HG02885 (cell line): ENCODE measurements at regions not wholly inside any gene's neighbourhood (a gene's known extent, or its start where the extent isn't known, plus 50 kb on each side); places are given as distances from the start of the nearest gene placed in this dataset.

Source experiments
- ATAC-seq: cut with Tn5 transposase; IDR thresholded peaks from one replicate; pipeline ENCODE4 v1.9.1; 2021; ENCODE audit warnings: mild to moderate bottlenecking; ENCODE audit not compliant: unreplicated experiment, poor library complexity

DNA sequence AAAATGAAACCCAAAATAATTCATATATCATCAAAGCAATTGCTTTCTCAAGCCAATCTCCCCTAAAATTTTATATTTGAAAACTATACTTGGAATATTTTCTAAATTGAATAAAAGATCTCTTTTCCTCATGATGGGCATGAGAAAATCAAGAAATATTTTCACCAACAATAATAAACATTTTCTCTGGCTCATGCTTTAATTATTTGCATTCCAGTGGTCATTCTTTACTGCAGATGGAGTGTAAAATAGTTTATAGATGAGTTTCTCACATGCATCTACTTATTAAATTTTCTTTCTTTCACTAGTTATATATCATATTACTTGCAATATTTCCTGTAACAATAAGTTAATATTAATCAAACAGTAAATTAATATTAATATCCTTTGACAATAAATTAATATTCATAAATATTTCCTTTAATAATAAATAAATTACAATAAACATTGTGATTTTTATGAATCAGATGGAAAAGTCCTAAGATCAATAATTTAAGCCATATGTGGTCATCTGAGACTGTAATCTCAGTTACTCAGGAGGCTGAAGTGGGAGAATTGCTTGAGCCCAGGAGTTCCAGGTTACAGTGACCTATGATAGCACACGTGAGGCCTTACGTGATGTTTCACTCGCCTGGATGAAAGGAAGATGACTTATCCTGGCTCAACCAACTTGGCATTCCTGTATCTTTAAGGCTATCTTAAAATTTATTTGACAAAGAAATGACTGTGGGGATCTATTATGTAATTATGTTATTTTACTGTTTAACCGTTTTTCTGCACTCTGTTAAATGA, 958.8 kb downstream of the ZPLD1 start:
- ATAC-seq = no peak

DNA sequence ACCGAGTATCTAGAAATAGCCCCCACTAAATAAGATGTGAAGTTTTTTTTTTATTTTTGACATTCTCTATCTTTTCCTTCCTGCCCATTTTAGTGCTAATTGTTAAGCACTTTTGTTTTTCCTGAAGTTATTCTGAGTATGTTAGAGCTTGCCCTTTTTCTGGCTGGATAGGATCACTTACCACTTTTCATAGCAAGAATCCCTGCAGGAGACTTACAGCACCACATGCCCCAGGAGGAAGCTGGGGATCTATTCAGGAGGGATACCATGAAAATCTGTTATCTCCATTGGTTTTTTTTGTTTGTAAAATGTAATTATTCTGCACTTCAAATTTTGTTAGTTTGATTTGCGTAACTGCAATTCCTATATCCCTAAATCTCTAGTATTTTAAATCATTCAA, 968.4 kb downstream of the ZPLD1 start:
- no peak for ATAC-seq

DNA sequence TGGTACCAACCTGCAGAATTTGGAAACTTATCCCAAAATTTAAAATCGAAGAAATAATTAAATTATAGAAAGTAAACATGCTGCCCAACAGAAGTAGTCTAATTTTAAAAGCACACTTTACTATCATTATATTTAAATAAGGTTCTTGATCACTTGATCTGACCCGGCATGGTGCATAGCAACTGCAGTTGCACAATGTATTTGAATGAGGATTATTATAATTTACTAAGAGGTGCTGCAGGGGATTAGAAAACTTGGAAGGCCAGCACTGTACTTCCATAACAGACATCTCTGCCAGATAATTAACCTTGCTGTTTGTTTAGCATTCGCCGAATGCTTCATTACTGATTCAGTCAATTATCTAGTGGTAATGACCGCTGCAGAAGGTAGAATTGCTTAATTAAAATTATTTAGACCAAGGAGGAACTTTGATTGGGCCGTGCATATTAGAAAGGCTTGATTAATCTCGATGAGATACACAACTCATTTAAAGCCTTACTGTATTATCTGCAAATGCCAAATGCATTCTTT, 971.6 kb downstream of the ZPLD1 start:
- no peak for ATAC-seq

DNA sequence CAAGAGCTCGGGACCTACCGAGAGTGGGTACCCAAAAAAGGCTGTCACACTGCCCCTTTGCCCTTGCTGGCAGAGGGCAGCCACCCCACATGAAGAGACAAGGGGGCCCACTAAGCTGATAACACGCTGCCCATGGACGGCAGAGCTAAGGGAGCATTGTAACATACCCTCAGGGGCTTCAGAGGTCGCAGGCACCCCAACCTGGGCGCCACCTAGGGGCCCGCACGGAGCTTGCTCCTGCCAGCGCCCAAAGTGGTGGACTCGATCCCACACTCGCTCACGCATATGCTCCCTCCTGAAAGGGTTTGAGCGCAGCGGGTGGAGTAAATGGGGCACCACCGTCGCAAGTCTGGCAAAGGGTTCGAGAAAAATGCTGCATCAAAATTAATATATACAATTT, 975.4 kb downstream of the ZPLD1 start:
- ATAC-seq = peak; percentile 62

DNA sequence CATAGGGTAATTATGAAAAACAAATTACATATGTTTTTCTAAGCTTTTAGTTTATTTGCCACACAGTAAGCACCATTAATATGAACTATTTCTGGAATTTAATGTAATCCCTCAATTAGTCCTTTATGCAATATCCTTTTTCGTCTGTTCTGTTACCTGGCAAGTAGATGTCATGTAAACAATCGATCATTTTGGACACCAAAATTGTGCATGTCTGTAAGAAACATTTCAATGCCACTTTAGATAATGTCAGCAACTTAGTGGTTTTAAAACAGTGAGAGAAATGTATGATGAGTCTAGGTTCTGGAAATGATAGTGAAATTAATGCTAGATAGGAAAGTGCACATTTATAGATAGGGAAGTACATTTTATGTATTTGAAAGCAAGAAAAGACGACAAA, 986.6 kb downstream of the ZPLD1 start:
- no peak for ATAC-seq

DNA sequence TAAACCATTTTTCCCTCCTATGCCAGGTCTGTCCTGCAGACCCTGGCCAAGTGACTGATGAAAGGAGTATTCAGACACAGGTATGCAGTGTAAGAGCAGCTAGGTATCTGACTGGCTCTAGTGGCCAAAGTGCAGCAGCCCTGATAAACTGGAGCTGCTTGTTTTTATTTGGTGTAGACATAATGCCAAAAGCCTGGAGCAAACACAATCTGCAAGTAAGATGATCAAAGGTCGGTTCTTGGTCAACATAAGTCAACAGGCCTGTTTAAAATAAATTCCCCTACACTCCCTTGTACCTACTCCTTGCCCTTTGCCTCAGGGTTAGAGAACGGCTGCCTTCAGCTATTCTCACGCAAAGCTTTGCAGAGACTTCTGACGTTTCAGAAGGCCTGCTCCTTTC, 1003.1 kb downstream of the ZPLD1 start:
- ATAC-seq = no peak

DNA sequence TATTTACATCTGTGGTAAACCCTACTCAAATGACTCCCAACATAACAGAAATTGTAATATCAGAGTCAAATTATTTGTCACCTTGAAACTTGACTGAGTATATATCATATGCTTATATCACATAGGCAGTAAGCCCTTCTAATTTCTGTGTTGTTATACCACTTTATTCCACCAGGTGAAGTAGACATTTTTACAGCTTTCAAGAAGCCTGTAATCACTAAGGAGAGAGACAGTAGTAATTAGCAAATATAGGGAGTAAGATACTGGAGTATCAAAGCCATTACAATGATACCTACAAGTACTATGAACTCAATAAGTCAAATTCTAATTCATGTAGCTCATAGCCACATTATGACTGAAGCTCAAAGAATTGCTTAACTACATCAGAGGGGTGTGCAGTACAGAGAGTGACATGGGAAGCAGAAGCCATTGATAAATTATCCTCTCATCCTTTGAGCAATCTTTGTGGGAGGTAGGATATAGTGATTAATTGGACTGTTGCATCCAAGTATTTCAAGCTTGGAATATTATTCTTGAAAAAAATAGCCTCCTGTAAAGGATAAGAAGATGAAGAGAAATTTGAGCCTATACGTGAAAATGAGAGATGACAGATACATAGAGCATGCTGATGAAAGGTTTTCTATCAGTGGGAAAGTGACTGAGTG, 1005.9 kb downstream of the ZPLD1 start:
- ATAC-seq = peak; percentile 91

DNA sequence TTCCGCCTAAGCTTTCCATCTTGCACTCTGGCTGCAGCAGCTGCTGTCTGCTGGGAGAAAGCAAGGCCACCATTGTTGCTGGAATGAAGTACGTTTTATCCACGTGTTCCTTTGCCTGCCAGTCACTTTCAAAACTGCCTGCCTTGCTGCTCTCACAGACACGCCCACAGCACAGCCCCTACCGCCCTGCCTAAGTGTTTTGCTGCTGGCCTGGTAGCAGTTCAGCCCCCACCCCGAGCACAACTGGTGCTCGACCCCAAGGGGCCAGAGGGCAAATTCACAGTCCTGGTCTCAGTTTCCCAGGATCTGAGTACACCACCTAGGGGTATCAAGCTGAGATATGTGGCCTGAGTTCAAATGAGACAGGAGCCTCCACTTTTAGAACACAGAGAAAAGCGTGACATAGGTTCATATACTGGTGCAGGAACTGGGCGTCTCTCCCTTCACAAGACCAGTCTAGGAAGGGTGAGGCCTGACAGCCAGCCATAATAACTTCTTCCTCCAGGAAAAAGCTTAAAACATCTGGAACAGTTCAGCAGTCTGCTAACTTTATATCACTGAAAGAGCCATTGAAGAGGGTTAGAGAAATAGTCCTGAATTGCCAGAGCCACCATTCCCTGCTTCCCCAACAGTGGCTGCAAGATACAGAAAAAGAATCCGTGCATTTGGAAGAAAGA, 1012.3 kb downstream of the ZPLD1 start:
- ATAC-seq = no peak

DNA sequence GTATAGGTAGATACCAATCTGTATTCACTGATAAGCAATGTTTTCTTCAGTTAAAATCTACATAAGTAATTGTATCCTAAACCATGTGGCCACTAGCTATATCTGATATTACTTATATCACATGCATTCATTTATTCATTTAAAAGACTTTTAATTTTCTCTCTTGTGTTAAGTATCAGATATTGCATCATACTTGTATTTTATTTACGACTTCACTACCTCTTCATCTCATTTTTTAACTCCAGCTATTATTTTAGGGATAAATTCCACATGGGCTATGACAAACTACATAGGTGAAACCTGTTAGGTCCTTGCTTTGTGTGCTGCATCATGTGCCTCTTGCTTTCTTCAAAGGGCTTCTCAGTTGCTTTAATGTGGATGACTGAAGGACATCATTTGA, 1018.3 kb downstream of the ZPLD1 start:
- no peak for ATAC-seq

DNA sequence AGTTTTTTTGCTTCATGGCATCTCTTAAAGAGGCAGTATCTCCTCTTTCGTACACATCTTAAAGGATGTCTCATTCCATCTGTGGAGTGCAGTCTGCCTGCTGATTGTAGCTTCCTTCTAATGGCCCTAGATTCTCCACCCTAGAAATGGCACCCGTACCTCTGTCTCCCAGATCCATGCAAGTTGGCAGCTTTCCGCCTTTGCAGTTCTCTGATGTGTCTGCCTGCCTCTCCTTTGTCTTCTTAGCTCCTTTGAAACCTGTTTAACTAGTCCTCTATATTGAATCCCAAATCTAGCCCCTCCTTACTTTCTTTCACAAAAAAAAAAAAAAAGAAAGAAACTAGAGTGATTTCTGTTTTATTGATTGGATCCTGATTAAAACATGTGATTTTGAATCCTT, 1025.0 kb downstream of the ZPLD1 start:
- no peak for ATAC-seq

DNA sequence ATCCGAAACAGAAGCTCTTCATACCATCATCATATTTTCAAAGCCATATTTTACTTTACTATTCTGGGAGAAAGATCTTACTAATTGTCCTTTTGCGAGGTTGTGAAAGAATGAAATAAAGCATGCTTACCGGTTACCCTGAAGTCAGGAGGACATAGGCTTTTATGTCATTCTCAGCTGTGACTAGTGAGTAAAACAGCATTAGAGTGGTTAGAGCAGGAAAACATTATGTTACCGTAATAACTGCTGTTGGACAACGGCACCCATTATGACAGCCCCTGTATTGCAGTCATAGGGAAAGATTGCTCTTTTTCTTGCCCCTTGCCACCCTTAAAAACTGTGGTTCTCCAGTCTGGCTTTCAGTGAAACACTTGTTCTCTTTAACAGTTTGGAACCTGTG, 1035.7 kb downstream of the ZPLD1 start:
- no peak for ATAC-seq

DNA sequence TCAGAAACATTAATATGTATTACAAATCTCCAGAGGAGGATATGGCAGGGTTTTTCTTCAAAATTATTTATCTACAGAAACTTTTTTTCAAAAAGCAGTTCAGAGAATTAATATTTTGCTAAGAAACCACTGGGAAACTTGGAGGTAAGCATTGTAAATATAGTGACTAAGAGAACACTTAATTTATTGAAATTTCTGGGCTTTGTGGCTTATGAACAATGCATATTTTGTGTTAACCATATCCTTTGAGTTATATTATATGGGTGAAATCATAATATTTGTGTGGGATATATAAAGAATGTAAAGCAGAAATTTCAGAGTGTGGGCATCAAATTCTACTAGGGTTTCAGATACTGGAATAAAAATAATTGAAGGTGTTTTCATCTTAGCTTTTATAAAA, 1059.2 kb downstream of the ZPLD1 start:
- ATAC-seq = no peak

DNA sequence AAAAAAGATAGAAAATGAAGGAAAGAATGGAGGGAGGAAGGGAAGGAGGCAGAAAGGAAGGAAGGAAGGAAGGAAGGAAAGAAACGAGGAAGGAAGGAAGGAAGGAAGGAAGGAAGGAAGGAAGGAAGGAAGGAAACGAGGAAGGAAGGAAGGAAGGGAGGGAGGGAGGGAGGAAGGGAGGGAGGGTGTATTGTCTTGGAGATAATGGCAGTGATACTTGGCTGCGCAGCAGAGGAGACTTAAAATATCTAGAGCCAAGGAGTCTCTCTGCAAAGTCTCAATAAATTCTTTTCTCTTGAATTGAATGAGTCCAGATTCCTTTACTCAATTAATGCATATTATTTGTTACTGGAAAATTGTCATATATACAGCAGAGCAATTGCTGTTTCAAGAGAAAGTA, 1059.7 kb downstream of the ZPLD1 start:
- no peak for ATAC-seq

DNA sequence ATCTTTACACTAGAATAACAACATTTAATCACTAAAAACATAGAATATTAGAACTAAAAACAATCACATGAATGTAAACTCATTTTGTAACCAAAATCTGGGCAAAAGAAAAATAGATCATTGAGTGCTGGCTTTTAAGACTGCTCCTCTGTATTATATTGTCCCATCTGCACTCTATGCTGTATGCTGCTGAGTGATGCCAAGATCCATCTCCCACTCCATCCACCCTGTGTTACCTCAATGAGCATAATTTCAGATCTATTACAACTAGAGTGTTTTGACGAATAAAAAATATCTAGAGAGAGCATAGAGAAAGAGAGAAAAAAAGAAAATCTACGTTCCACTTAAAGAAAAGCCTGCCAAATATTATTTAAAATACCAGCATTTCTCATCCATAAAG, 1060.4 kb downstream of the ZPLD1 start:
- no peak for ATAC-seq

DNA sequence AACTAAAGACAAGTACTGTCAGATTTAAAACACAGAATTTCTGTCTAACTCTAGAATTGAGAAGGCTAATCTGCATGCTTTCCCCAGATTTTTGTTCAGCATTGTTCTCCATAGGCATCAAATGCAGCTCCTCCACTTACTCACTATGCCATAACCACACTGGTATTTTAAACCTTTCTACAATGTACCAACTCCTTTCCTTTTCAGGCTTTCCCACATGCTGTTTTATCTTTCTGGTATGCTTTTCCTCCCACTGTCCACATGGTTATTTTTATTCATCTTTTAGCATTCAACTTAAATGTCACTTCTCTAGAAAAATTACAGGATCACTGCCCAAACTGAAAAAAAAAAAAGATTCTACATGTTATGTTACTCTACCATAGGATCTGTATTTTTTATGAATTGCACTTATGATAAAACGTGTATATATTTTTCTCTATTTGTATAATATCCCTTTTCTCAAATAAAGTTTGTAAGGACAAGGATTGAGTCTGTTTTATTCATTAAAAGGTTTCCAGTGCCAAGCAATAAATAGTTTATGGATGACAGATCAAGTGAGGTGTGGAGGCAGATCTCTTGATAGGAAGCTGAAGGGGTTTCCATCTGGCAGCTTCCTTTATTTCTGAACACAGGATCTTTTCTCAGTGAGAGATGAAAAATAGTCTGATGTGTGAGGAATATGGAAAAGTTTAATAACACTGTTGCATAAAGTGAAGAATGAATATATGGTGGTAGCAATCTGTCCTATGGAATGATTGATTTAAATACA, 1064.5 kb downstream of the ZPLD1 start:
- no peak for ATAC-seq

DNA sequence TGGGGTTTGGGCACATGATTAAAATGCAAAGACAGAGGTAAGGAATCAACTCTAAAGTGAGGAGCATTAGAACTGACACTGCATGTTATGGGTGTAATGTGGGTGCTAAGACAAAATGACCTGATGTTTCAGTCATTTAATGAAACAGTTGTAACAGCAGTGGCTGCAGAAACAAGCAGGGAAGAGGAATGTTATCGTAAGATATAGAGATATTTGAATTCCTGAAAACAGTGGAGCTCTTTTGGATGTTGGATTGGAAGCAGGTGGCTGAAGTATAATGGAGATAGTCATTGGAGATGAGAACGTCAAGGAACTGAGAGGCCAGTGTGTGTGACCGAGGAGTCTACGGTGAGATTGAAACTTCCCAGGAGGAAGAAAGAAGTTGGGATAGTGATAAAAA, 1065.2 kb downstream of the ZPLD1 start:
- ATAC-seq = no peak

DNA sequence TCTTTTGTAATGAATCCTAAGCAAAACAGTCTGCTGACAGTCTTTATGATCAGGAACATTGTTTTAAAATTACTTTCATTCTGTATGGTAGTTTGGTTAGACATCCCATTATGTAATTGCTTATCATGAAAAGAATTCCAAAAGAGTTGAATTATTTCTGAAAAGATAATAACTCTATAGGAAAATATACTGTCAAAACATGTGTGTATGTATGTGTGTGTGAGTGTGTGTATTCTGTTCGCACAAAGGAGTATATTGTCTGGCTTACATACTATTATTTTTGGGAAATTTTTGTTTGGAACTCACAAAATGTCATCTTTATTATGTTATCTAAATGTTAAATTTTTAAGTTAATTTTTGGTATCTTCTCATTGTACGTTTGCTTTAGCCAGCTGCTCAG, 1075.9 kb downstream of the ZPLD1 start:
- ATAC-seq = no peak

DNA sequence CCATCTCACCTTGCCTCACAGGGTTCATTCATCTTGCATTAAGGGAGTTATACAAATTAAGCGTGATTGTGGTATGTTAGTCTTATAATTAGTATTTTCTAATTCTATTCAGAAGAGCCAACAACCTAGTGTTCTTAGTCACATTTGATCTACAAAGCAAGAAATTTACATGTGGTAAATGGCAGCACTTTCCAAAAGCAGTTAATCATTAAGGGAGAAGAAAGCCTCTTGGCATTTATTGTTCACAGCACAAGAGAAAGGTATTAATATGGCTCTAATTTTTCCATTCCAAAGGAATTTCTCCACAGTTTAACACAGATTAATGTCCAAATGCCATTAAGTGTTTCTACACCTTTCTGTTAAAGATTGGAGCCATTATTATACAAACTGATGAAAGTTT, 1077.1 kb downstream of the ZPLD1 start:
- ATAC-seq = no peak

DNA sequence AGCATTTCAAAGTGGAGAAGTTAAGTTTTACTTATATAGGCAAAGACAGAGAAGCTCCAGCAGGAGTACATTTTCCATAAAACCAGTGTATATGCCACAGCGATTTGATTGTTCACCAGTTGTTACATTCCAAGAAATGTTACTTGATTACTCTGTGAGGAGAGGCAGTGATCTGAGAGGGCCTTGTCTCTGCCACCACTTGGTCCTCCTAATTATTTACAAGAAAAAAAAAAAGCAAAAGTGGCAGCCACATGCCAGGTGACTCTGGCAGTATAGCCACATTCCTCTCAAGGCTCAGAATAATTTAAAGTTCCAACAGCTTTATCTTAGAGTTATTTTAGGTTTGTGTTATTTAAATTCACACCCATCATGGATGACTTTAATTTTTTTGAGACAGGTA, 1077.8 kb downstream of the ZPLD1 start:
- ATAC-seq = no peak

DNA sequence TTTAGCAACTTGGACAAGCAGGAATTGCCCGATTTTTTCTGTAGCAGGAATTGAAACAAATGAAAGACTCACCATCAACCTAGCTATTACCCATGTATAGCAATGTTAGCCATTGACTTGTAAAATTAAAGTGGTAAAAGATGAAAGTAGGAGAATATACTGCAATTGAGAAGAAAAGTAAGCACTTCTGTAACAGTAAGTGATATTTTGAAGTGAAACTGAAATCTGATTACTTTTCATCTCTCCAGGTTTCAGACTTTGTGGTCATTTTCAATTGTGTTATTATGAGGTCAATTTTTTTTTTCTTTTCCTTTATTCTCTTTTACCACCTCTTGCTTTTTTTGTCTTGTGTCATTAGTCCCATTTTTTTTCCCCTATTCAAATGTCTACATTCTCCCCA, 1078.2 kb downstream of the ZPLD1 start:
- ATAC-seq = no peak

DNA sequence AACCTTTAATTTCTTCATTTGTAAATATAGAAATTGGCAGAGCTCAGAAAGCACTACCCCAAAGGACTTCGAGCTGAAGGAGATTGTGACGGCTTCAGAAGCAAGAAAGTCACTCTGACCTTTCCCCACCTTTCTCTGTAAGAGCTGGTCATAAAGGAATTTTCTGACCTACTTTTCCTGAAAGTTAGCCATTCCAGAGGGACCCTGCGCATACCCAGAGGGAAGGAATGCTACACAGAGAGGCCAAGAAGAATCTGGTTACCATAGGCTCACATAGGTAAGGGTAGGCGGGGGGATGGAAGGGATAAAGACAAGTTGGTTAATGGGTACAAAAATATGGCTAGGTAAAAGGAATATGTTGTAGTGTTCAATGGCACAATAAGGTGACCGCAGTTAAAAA, 1080.3 kb downstream of the ZPLD1 start:
- ATAC-seq = no peak
